ENCODE measurements at regions not wholly inside any gene's neighbourhood (a gene's known extent, or its start where the extent isn't known, plus 50 kb on each side); places are given as distances from the start of the nearest gene placed in this dataset.

DNA sequence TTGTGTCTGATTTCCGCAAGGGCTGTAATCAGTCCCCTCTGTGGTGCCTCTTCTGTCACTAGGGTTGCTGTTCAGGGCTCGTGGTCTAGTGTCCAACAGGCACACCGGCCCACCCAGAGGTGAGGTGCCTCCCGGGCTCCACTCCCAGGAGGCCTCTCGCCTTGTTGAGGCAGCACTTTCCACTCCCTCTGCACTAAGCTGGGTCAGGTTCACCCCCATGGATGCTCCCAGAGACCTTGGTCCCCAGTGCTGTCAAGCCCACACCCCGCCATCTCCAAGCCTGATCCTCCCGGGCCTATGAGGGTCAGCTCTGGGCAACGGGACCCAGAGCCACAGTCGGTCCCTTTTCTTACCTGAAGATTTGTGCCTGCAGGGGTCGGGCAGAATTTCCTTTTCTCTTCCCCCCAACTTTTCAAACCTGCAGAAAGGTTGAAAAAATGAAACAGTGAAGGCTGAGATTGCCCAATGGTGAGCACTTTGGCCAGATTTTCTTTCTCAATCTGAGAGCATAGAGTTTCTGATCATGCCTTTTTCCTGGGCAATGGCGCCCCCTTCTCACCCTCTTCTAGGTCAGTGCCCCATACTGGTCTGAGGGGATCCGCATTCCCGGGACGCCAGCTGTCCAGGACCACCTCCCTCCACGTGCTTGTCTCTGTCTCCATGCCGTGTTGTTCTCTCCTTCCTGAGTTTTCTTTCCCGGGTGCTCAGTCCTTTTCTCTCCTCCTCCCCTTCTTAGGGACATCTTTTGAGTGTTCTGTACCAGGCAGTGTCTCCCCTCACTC lies 148.0 kb downstream of the ASB1 start:
- H3K27me3 ChIP-seq (ENCODE audit: control insufficient read depth, insufficient read depth, low read length) = no peaks in the 10 kb centered on the region
- no peak overlapping the region for H3K9ac ChIP-seq (ENCODE audit: low read depth, low read length)
- no peaks in the 10 kb centered on the region for H3K36me3 ChIP-seq (ENCODE audit: control insufficient read depth, insufficient read depth, low read length)
- no peaks in the 10 kb centered on the region for H3K4me1 ChIP-seq (ENCODE audit: control insufficient read depth, insufficient read depth, low read length)
- no peak overlapping the region for H3K4me3 ChIP-seq (ENCODE audit: low read depth, low read length)
- H3K9me3 ChIP-seq (ENCODE audit: control insufficient read depth, insufficient read depth, low read length) = no peaks in the 10 kb centered on the region

DNA sequence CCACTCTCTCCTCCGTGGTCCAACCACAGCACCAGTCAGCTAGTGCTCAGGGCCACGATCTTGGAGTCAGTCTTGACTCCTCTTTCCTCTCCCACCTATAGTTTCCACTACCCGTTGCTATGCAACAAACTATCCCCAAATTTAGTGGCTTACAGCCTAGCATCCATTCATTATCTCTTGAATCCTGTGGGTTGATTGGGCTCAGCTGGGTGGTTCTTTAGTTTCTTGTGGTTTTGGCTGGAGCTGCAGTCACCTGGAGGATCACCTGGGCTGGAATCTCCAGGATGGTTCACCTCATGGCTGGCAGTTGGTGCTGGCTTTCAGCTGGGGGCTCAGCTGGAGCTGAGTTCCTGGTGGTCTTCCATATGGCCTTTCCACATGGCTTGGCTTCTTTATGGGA lies 149.9 kb downstream of the ASB1 start:
- H3K27me3 ChIP-seq (ENCODE audit: control insufficient read depth, insufficient read depth, low read length) = no peaks in the 10 kb centered on the region
- H3K4me1 ChIP-seq (ENCODE audit: control insufficient read depth, insufficient read depth, low read length) = no peaks in the 10 kb centered on the region
- H3K4me3 ChIP-seq (ENCODE audit: low read depth, low read length) = no peak overlapping the region
- no peaks in the 10 kb centered on the region for H3K9me3 ChIP-seq (ENCODE audit: control insufficient read depth, insufficient read depth, low read length)
- H3K36me3 ChIP-seq (ENCODE audit: control insufficient read depth, insufficient read depth, low read length) = no peaks in the 10 kb centered on the region
- H3K9ac ChIP-seq (ENCODE audit: low read depth, low read length) = no peak overlapping the region

DNA sequence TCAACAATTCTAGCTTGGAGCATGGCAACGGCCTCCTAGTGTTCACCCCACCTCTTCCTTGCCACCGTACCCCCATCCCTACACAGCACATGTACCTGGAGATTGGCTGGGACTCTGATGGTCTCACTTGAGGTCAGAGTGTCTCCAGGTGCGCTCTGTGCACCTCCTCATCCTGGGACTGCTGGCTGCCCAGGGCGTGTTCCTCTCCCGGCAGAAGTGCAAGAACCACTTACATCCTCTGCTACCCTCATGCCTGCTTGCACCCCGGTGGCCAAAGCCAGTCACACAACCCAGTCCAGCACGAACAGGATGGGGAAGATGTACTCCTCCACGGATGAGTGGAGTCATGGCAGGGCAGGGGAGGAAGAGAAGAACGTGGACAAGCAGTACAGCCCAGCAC lies 151.5 kb downstream of the ASB1 start:
- Histone ChIP-seq H3K9ac (ENCODE audit: low read depth, low read length) (no peak overlapping the region), H3K27me3 (ENCODE audit: control insufficient read depth, insufficient read depth, low read length) (no peaks in the 10 kb centered on the region), H3K36me3 (ENCODE audit: control insufficient read depth, insufficient read depth, low read length) (no peaks in the 10 kb centered on the region), H3K9me3 (ENCODE audit: control insufficient read depth, insufficient read depth, low read length) (no peaks in the 10 kb centered on the region), H3K4me1 (ENCODE audit: control insufficient read depth, insufficient read depth, low read length) (no peaks in the 10 kb centered on the region), H3K4me3 (ENCODE audit: low read depth, low read length) (no peak overlapping the region)

DNA sequence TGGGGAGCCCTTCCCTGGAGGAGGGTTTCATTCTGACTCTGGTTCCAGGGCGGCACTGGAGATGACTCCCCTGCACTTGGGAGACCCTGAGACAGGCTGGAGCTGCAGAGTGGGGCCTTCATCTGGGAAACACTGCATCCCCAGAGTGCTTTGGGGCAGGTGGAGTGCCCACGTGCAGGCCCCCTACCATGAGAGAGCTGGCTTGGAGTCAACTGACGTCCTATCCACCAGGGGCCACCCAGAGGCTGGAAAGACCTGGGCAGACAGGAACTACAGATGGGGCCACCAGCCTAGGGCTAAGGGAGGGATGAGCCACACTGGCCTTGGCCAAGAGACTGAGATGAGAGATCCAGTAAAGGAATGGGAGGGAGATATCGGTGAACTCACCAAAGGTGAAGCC lies 153.8 kb downstream of the ASB1 start:
- Histone ChIP-seq H3K4me1 (ENCODE audit: control insufficient read depth, insufficient read depth, low read length) (no peaks in the 10 kb centered on the region), H3K9ac (ENCODE audit: low read depth, low read length) (no peak overlapping the region), H3K9me3 (ENCODE audit: control insufficient read depth, insufficient read depth, low read length) (no peaks in the 10 kb centered on the region), H3K36me3 (ENCODE audit: control insufficient read depth, insufficient read depth, low read length) (no peaks in the 10 kb centered on the region), H3K27me3 (ENCODE audit: control insufficient read depth, insufficient read depth, low read length) (no peaks in the 10 kb centered on the region), H3K4me3 (ENCODE audit: low read depth, low read length) (no peak overlapping the region)

DNA sequence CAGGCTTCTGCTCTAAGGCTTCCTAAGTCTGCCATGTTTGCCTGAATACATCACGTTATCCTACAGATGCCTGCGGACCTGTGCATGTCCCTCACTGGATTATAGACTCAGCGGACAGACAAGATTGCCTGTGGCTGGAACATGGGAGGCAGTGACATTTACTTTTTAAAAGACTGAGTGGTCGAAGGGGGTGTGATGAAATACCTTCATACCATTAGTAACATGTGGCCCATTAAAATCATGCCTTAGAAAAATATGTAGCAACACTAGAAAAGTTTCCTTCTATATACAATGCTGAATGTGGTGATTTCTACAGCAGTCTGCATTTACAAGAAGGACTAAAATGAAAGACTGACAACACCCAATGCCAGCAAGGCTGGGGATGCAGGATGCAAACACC lies 154.4 kb downstream of the ASB1 start:
- no peaks in the 10 kb centered on the region for H3K9me3 ChIP-seq (ENCODE audit: control insufficient read depth, insufficient read depth, low read length)
- no peak overlapping the region for H3K9ac ChIP-seq (ENCODE audit: low read depth, low read length)
- H3K27me3 ChIP-seq (ENCODE audit: control insufficient read depth, insufficient read depth, low read length) = no peaks in the 10 kb centered on the region
- H3K4me3 ChIP-seq (ENCODE audit: low read depth, low read length) = no peak overlapping the region
- no peaks in the 10 kb centered on the region for H3K4me1 ChIP-seq (ENCODE audit: control insufficient read depth, insufficient read depth, low read length)
- H3K36me3 ChIP-seq (ENCODE audit: control insufficient read depth, insufficient read depth, low read length) = no peaks in the 10 kb centered on the region

DNA sequence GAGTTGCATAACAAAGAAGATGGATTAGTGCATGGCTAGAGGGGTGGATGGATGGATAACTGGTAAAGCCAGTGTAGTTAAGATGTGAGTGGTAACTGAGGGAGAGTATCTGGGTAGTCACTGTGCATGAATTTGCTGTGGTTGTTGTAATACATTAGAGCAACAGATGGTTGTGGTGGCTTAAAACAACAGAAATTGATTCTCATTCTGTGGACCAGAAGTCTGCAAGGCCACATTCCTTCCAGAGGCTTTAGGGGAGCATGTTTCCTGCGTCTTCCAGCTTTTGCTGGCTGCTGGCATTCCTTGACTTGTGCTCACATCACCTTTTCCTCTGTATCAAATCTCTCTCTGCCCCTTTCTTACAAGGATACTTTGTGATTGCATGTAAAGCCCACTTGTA lies 155.4 kb downstream of the ASB1 start:
- H3K27me3 ChIP-seq (ENCODE audit: control insufficient read depth, insufficient read depth, low read length) = no peaks in the 10 kb centered on the region
- no peak overlapping the region for H3K4me3 ChIP-seq (ENCODE audit: low read depth, low read length)

DNA sequence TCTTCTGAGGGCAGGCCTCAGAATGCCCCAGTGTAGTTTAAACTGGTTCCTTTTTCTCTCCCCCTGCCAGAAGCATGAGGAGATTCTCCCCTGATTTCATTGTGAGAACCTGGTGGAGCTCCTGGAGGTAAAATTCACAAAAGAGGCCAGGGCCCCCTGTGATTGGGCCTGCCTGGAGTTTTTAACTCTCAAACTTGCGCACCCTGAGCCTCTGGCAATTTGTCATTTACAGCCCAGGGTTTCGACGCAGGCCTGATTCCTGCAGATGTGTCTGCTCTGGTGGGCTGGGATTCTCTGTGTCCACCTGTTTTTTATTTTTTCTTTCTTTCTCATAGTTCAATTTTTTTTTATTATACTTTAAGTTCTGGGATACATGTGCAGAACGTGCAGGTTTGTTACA lies 157.9 kb downstream of the ASB1 start:
- Histone ChIP-seq H3K36me3 (ENCODE audit: control insufficient read depth, insufficient read depth, low read length) (no peaks in the 10 kb centered on the region), H3K27me3 (ENCODE audit: control insufficient read depth, insufficient read depth, low read length) (no peaks in the 10 kb centered on the region), H3K4me1 (ENCODE audit: control insufficient read depth, insufficient read depth, low read length) (no peaks in the 10 kb centered on the region), H3K9me3 (ENCODE audit: control insufficient read depth, insufficient read depth, low read length) (no peaks in the 10 kb centered on the region), H3K4me3 (ENCODE audit: low read depth, low read length) (no peak overlapping the region), H3K9ac (ENCODE audit: low read depth, low read length) (no peak overlapping the region)

More for the DNA sequence above, 155.4 kb downstream of the ASB1 start:
- Histone ChIP-seq H3K9me3 (ENCODE audit: control insufficient read depth, insufficient read depth, low read length) (no peaks in the 10 kb centered on the region), H3K9ac (ENCODE audit: low read depth, low read length) (no peak overlapping the region), H3K36me3 (ENCODE audit: control insufficient read depth, insufficient read depth, low read length) (no peaks in the 10 kb centered on the region), H3K4me1 (ENCODE audit: control insufficient read depth, insufficient read depth, low read length) (no peaks in the 10 kb centered on the region)

DNA sequence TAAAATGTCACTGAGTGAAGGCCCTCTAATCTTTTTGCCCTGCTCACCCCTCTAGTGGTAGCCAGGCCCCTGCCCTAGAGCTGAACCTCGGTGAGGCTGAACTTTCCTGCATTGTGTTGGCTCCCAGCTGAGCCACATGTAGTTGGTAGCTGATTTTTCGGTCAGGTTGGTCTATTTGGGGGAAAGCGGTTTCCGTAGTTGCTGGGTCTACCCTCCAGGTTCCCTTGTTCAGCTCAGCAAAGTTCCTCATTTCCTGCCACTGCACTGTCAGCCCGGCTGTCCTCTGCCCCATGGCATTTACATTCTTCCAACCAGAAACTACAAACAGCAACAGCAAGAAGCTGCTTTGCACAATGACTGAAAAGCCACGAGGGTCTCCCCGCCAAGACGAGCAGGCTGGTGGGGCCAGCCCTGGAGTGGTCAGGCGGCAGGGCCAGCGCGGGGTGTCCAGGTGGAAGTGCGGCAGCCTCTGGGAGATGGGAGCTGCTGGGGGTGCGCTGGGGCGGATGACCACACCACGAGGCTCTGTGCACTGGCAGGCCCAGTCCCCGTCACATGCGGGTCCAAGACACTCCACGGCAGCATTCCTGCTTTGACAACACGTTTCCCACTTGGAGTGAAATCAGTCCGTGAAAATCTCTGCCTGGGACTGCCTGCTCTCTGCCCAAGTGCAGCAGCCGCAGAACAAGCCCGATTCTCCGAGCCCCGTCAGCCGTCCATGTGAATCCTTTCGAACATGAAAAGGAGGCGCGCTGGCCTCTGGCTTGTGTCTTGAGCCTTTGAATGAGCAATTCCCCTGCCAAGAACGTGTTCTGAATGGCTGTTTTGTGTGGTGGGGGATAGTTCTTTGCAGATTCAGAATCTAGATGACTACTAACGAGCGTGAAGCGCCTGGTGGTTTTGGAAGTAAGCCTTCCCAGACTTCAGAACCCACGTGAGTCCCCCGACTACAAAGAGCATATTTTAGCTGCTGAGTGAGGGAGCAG lies 159.4 kb downstream of the ASB1 start:
- Histone ChIP-seq H3K4me3 (ENCODE audit: low read depth, low read length) (no peak overlapping the region), H3K9ac (ENCODE audit: low read depth, low read length) (no peak overlapping the region), H3K36me3 (ENCODE audit: control insufficient read depth, insufficient read depth, low read length) (no peaks in the 10 kb centered on the region), H3K27me3 (ENCODE audit: control insufficient read depth, insufficient read depth, low read length) (no peaks in the 10 kb centered on the region), H3K4me1 (ENCODE audit: control insufficient read depth, insufficient read depth, low read length) (no peaks in the 10 kb centered on the region), H3K9me3 (ENCODE audit: control insufficient read depth, insufficient read depth, low read length) (no peaks in the 10 kb centered on the region)

DNA sequence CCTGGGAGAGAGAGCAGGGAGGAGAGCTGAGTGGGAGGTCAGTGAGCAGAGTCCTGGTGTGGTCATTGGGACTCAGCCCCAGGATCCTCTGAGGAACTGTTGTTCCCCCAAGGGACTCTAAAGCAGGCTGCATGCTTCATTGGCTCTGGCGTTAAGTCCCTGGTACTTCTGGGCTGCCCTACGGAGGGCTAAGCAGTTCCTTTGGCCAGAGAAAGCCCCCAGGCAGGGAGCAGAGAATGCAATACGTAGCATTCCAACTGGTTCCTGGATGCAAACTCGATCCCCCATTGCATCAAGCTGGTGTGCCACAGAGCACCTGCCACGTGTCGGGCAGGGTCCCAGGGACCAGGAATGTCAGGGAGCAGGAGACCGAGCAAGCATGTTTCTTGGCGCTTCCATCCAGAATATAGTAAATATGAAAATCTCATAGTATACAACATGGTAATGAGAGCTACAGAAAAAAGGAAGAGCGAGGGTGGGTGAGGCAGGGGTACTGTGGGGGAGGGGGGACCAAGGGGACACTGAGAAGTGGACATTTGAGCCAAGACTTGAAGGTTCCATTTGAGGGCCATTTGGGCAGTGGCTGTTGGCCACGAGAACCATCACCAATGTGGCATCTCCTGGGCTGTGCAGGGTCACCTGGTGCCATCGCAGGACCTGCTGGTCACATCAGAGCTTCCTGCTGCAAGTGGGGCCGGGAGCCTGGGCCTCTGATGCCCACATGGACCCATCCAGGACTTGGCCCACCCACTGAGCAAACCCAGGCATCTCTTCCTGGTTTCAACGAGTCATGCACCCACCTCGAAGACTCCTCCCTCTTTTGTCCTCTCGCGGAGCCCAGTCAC lies 160.4 kb downstream of the ASB1 start:
- Histone ChIP-seq H3K27me3 (ENCODE audit: control insufficient read depth, insufficient read depth, low read length) (no peaks in the 10 kb centered on the region), H3K4me1 (ENCODE audit: control insufficient read depth, insufficient read depth, low read length) (no peaks in the 10 kb centered on the region), H3K9me3 (ENCODE audit: control insufficient read depth, insufficient read depth, low read length) (no peaks in the 10 kb centered on the region), H3K4me3 (ENCODE audit: low read depth, low read length) (no peak overlapping the region), H3K9ac (ENCODE audit: low read depth, low read length) (no peak overlapping the region), H3K36me3 (ENCODE audit: control insufficient read depth, insufficient read depth, low read length) (no peaks in the 10 kb centered on the region)

DNA sequence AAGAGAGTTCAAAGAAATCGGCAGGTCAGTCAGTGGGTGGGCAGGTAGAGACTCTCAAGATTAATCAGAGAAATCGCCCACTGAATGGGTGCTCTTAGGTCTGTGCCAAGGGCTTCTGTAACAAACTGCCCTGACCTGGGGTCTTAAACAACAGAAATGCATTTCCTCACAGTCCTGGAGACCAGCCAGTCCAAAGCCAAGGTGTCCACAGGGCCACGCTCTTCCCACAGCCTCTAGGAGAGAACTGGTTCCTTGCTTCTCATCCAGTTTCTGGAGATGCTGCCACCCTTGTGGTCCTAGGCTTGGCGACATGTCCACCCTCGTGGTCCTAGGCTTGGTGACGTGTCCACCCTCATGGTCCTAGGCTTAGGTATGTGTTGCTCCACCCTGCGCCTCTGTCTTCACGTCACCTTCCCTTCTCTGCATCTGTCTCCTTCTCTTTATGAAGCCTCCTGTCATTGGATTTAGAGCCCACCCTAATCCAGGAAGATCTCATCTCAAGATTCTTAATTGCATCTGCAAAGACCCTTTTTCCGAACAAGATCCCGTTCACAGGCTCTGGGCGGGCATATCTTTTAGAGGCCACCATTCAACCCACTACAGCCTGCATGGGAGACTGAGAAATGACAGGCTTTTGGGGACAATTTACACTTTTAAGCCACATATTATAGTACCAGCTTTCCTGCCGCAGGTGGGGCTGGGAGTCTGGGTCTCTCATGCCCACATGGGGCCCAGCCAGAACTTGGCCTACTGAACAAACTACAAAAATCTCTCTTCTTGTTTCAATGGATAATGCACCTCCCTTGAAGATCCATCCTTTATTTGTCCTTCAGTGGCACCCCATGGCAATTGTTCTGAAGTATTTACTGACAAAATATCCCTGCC lies 161.3 kb downstream of the ASB1 start:
- no peak overlapping the region for H3K9ac ChIP-seq (ENCODE audit: low read depth, low read length)
- no peaks in the 10 kb centered on the region for H3K9me3 ChIP-seq (ENCODE audit: control insufficient read depth, insufficient read depth, low read length)
- no peaks in the 10 kb centered on the region for H3K36me3 ChIP-seq (ENCODE audit: control insufficient read depth, insufficient read depth, low read length)
- H3K4me3 ChIP-seq (ENCODE audit: low read depth, low read length) = no peak overlapping the region
- H3K4me1 ChIP-seq (ENCODE audit: control insufficient read depth, insufficient read depth, low read length) = no peaks in the 10 kb centered on the region
- H3K27me3 ChIP-seq (ENCODE audit: control insufficient read depth, insufficient read depth, low read length) = no peaks in the 10 kb centered on the region
